BLaER1 treated with 17β-estradiol and CSF1 and Interleukin-3, amounts not matched to agents 10 nM and 100 nM (cell line): ENCODE measurements at regions not wholly inside any gene's neighbourhood (a gene's known extent, or its start where the extent isn't known, plus 50 kb on each side); places are given as distances from the start of the nearest gene placed in this dataset.

Experiments used
- H3K27ac ChIP-seq, 11 experiments: shearing (Covaris generic); formaldehyde crosslinking; 2 replicates each; pipeline ENCODE4 v1.8.1; 2022
- H3K27me3 ChIP-seq, 11 experiments: shearing (Covaris generic); formaldehyde crosslinking; 2 replicates each; pipeline ENCODE4 v1.8.1; 2022
- H3K36me3 ChIP-seq, 11 experiments: shearing (Covaris generic); formaldehyde crosslinking; 2 replicates each; pipeline ENCODE4 v1.8.1; 2022
- H3K4me1 ChIP-seq, 10 experiments: shearing (Covaris generic); formaldehyde crosslinking; 2 replicates each; pipeline ENCODE4 v1.8.1; 2022
- H3K4me2 ChIP-seq, 11 experiments: shearing (Covaris generic); formaldehyde crosslinking; 2 replicates each; pipeline ENCODE4 v1.8.1; 2022
- H3K4me3 ChIP-seq, 10 experiments: shearing (Covaris generic); formaldehyde crosslinking; 2 replicates each; pipeline ENCODE4 v1.8.1; 2022
- H3K9ac ChIP-seq, 11 experiments: shearing (Covaris generic); formaldehyde crosslinking; 2 replicates each; pipeline ENCODE4 v1.8.1; 2022
- H3K9me3 ChIP-seq, 11 experiments: shearing (Covaris generic); formaldehyde crosslinking; replicated peaks in 1 of 11; 2 replicates each; pipeline ENCODE4 v1.8.1; 2022
- H4K20me1 ChIP-seq, 11 experiments: shearing (Covaris generic); formaldehyde crosslinking; 2 replicates each; pipeline ENCODE4 v1.8.1; 2022
- Cebpa-rat ChIP-seq, 11 experiments: shearing (Covaris generic); IDR thresholded peaks; 2 replicates each; pipeline ENCODE4 v1.8.1; 2022

GRCh38 chr10:129116371-129116770, 350.7 kb upstream of the MGMT start:
- H3K27me3 ChIP-seq, result no peaks in the 10 kb centered on the region
- H3K9me3 ChIP-seq, result peaks cover 0 to 3% (median 0%) of the 10 kb centered on the region in 11 experiments; a peak in 2 of 22 replicates
- H3K36me3 ChIP-seq, result no peaks in the 10 kb centered on the region
- H3K4me2 ChIP-seq, result no peak overlapping the region
- no peak overlapping the region for H3K9ac ChIP-seq
- no peak for TF ChIP-seq Cebpa-rat (IDR thresholded peaks at IDR 0.05)
- no peaks in the 10 kb centered on the region for H3K4me1 ChIP-seq
- no peak overlapping the region for H3K4me3 ChIP-seq
- H3K27ac ChIP-seq, result no peak overlapping the region
- no peaks in the 10 kb centered on the region for H4K20me1 ChIP-seq

- Histone ChIP-seq H3K9me3 (peaks cover 0 to 3% (median 0%) of the 10 kb centered on the region in 11 experiments; a peak in 5 of 22 replicates), H3K9ac (no peak overlapping the region), H4K20me1 (no peaks in the 10 kb centered on the region), H3K4me2 (no peak overlapping the region), H3K4me1 (no peaks in the 10 kb centered on the region), H3K4me3 (no peak overlapping the region), H3K27ac (no peak overlapping the region), H3K36me3 (no peaks in the 10 kb centered on the region), H3K27me3 (no peaks in the 10 kb centered on the region)
- no peak for TF ChIP-seq Cebpa-rat (IDR thresholded peaks at IDR 0.05)
These were observed 346.6 kb upstream of the MGMT start for GRCh38 chr10:129120441-129120840.

- H3K4me1 ChIP-seq, result no peaks in the 10 kb centered on the region
- H3K36me3 ChIP-seq, result no peaks in the 10 kb centered on the region
- no peak for TF ChIP-seq Cebpa-rat (IDR thresholded peaks at IDR 0.05)
- peaks cover 0 to 9% (median 6%) of the 10 kb centered on the region in 11 experiments; a peak in 10 of 22 replicates for H3K9me3 ChIP-seq
- no peak overlapping the region for H3K9ac ChIP-seq
- no peak overlapping the region for H3K27ac ChIP-seq
- no peak overlapping the region for H3K4me2 ChIP-seq
- H4K20me1 ChIP-seq, result no peaks in the 10 kb centered on the region
- H3K4me3 ChIP-seq, result no peak overlapping the region
- no peaks in the 10 kb centered on the region for H3K27me3 ChIP-seq
These were observed 344.2 kb upstream of the MGMT start for GRCh38 chr10:129122846-129123245.

GRCh38 chr10:129123428-129123827, 343.6 kb upstream of the MGMT start:
- Histone ChIP-seq H3K27me3 (no peaks in the 10 kb centered on the region), H3K9ac (no peak overlapping the region), H4K20me1 (no peaks in the 10 kb centered on the region), H3K4me3 (no peak overlapping the region), H3K27ac (no peak overlapping the region), H3K4me2 (no peak overlapping the region), H3K9me3 (peaks cover 0 to 8% (median 6%) of the 10 kb centered on the region in 11 experiments; a peak in 10 of 22 replicates), H3K36me3 (no peaks in the 10 kb centered on the region), H3K4me1 (no peaks in the 10 kb centered on the region)
- no peak for TF ChIP-seq Cebpa-rat (IDR thresholded peaks at IDR 0.05)

- Histone ChIP-seq H3K4me1 (no peaks in the 10 kb centered on the region), H4K20me1 (no peaks in the 10 kb centered on the region), H3K4me2 (no peak overlapping the region), H3K36me3 (no peaks in the 10 kb centered on the region), H3K27me3 (no peaks in the 10 kb centered on the region), H3K9ac (no peak overlapping the region), H3K9me3 (peaks cover 0 to 8% (median 6%) of the 10 kb centered on the region in 11 experiments; a peak in 8 of 22 replicates), H3K27ac (no peak overlapping the region), H3K4me3 (no peak overlapping the region)
- no peak for TF ChIP-seq Cebpa-rat (IDR thresholded peaks at IDR 0.05)
These were observed 340.1 kb upstream of the MGMT start for GRCh38 chr10:129126982-129127381.

GRCh38 chr10:129131457-129132132, 335.4 kb upstream of the MGMT start:
- Histone ChIP-seq H3K27ac (no peak overlapping the region), H4K20me1 (no peaks in the 10 kb centered on the region), H3K9ac (no peak overlapping the region), H3K4me1 (no peaks in the 10 kb centered on the region), H3K4me2 (no peak overlapping the region), H3K27me3 (no peaks in the 10 kb centered on the region), H3K36me3 (no peaks in the 10 kb centered on the region), H3K9me3 (no peaks in the 10 kb centered on the region), H3K4me3 (no peak overlapping the region)
- TF ChIP-seq Cebpa-rat (IDR thresholded peaks at IDR 0.05), result no peak

- no peaks in the 10 kb centered on the region for H4K20me1 ChIP-seq
- no peaks in the 10 kb centered on the region for H3K36me3 ChIP-seq
- no peaks in the 10 kb centered on the region for H3K4me1 ChIP-seq
These were observed 333.2 kb upstream of the MGMT start for GRCh38 chr10:129133856-129134255.

GRCh38 chr10:129134371-129134770, 332.7 kb upstream of the MGMT start:
- no peak for TF ChIP-seq Cebpa-rat (IDR thresholded peaks at IDR 0.05)
- Histone ChIP-seq H3K9me3 (no peaks in the 10 kb centered on the region), H3K36me3 (no peaks in the 10 kb centered on the region), H3K27ac (no peak overlapping the region), H3K27me3 (no peaks in the 10 kb centered on the region), H3K4me2 (no peak overlapping the region), H4K20me1 (no peaks in the 10 kb centered on the region), H3K9ac (no peak overlapping the region), H3K4me1 (no peaks in the 10 kb centered on the region), H3K4me3 (no peak overlapping the region)

More at GRCh38 chr10:129133856-129134255, 333.2 kb upstream of the MGMT start:
- Histone ChIP-seq H3K4me3 (no peak overlapping the region), H3K9ac (no peak overlapping the region), H3K27me3 (no peaks in the 10 kb centered on the region), H3K27ac (no peak overlapping the region), H3K4me2 (no peak overlapping the region), H3K9me3 (no peaks in the 10 kb centered on the region)
- TF ChIP-seq Cebpa-rat (IDR thresholded peaks at IDR 0.05), result no peak

- no peak for TF ChIP-seq Cebpa-rat (IDR thresholded peaks at IDR 0.05)
- H3K4me3 ChIP-seq, result no peak overlapping the region
- H4K20me1 ChIP-seq, result no peaks in the 10 kb centered on the region
- H3K9ac ChIP-seq, result no peak overlapping the region
- H3K27ac ChIP-seq, result no peak overlapping the region
- H3K9me3 ChIP-seq, result no peaks in the 10 kb centered on the region
- no peaks in the 10 kb centered on the region for H3K27me3 ChIP-seq
- peaks cover 4 to 8% (median 7%) of the 10 kb centered on the region in 10 experiments; a peak in 19 of 20 replicates for H3K4me1 ChIP-seq
- no peaks in the 10 kb centered on the region for H3K36me3 ChIP-seq
- no peak overlapping the region for H3K4me2 ChIP-seq
These were observed 331.4 kb upstream of the MGMT start for GRCh38 chr10:129135624-129136023.

- H3K27ac ChIP-seq, result no peak overlapping the region
- H3K4me3 ChIP-seq, result no peak overlapping the region
- H3K27me3 ChIP-seq, result no peaks in the 10 kb centered on the region
- TF ChIP-seq Cebpa-rat (IDR thresholded peaks at IDR 0.05), result no peak
- H3K36me3 ChIP-seq, result no peaks in the 10 kb centered on the region
- no peak overlapping the region for H3K9ac ChIP-seq
- H4K20me1 ChIP-seq, result no peaks in the 10 kb centered on the region
- no peaks in the 10 kb centered on the region for H3K9me3 ChIP-seq
- H3K4me1 ChIP-seq, result peaks cover 8 to 13% (median 11%) of the 10 kb centered on the region in 10 experiments
- H3K4me2 ChIP-seq, result no peak overlapping the region
These were observed 331.0 kb upstream of the MGMT start for GRCh38 chr10:129136074-129136473.
